ENCODE measurements at regions not wholly inside any gene's neighbourhood (a gene's known extent, or its start where the extent isn't known, plus 50 kb on each side); places are given as distances from the start of the nearest gene placed in this dataset.
"Not testable (repeated sequence)": the region's sequence is repeated elsewhere in the genome, so short reads cannot be mapped to it uniquely, and the experiment has no call there.

GRCh38 chr22:12595724-12596123 is 2932.3 kb upstream of the OR11H1 start:
- not testable (repeated sequence) for TF ChIP-seq CTCF (IDR thresholded peaks at IDR 0.05); JUN (CRISPR knock-in tag; IDR thresholded peaks at IDR 0.05); HMGXB4 (CRISPR knock-in tag; IDR thresholded peaks at IDR 0.05); STAT6 (CRISPR knock-in tag; conservative IDR thresholded peaks at IDR 0.05; ENCODE audit: low read depth); FOXJ3 (CRISPR knock-in tag; IDR thresholded peaks at IDR 0.05; ENCODE audit: borderline replicate concordance)
